OCI-LY3 (cell line): ENCODE measurements at regions not wholly inside any gene's neighbourhood (a gene's known extent, or its start where the extent isn't known, plus 50 kb on each side); places are given as distances from the start of the nearest gene placed in this dataset.

ENCODE experiments used
- CTCF ChIP-seq: fragments of 200-600, 300-600 bp; sonication (generic); IDR thresholded peaks from 2 replicates; pipeline ENCODE4 v1.5.1; 2014; ENCODE audit warnings: antibody characterized with exemption, low read length, low read depth
- EZH2phosphoT487 ChIP-seq: fragments of 200-600 bp; shearing (Covaris generic); IDR thresholded peaks from 2 replicates; pipeline ENCODE4 v1.6.1; 2018; ENCODE audit warnings: antibody characterized with exemption, mixed run types, low read depth

- no peak for TF ChIP-seq EZH2phosphoT487
- no peak for TF ChIP-seq CTCF
Measured at GRCh38 chr14:86402545-86402944, 872.6 kb downstream of the FLRT2 start.
